H1 (cell line): ENCODE measurements at regions not wholly inside any gene's neighbourhood (a gene's known extent, or its start where the extent isn't known, plus 50 kb on each side); places are given as distances from the start of the nearest gene placed in this dataset.

ENCODE experiments used
- ASH2L ChIP-seq: fragments of 200-600, 300-600 bp; sonication (generic); IDR thresholded peaks from one replicate; pipeline ENCODE4 v1.7.1; 2017; ENCODE audit warnings: low read length
- USF2 ChIP-seq: IDR thresholded peaks from 2 replicates; pipeline ENCODE4 v1.6.1; 2011; ENCODE audit warnings: low read length, improper control_type of control experiment

GRCh38 chr20:63072991-63073737, 66.4 kb upstream of the BHLHE23 start (continued):
- TF ChIP-seq ASH2L (no peak), USF2 (no peak)
- TF ChIP-seq, all 59 proteins: peak for 0
